ENCODE measurements at regions not wholly inside any gene's neighbourhood (a gene's known extent, or its start where the extent isn't known, plus 50 kb on each side); places are given as distances from the start of the nearest gene placed in this dataset.

- TF ChIP-seq CTCF (IDR thresholded peaks at IDR 0.05) (no peak), POLR2A (IDR thresholded peaks at IDR 0.05) (no peak)
Observed at GRCh38 chr10:94150541-94151184, 156.9 kb downstream of the PLCE1 start.
